ENCODE measurements at regions not wholly inside any gene's neighbourhood (a gene's known extent, or its start where the extent isn't known, plus 50 kb on each side); places are given as distances from the start of the nearest gene placed in this dataset.

DNA sequence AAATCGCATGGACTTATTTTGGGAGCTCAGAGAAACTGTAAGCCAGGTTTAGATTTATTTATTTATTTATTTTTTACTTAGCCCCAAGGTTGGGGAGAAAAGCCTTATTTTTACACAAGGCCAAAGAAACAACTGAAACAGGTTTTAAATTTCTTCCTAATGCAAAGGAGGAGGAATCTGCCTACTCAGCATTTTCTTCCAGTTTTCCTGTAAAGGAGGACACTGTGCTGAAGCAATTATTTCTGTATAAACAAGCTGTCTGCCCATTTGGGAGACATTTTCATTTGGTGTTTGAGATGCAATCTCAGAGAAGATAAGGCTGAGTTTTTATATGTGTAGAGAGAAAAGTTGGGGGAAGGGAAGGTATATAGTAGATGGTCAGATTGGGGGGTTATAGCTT, 125.0 kb downstream of the ETAA1 start:
- TF ChIP-seq CTCF (IDR thresholded peaks at IDR 0.05), result no peak
- TF ChIP-seq JUNB (IDR thresholded peaks at IDR 0.05), result no peak
- no peak for TF ChIP-seq FOSL2 (IDR thresholded peaks at IDR 0.05)
- no peak for TF ChIP-seq FOSL2 (CRISPR knock-in tag; IDR thresholded peaks at IDR 0.05)
- TF ChIP-seq RAD21 (conservative IDR thresholded peaks at IDR 0.05 in 1 of 2, IDR thresholded peaks at IDR 0.05 in 1 of 2), result no peak
